Testis (tissue), 2 donors: ENCODE measurements at regions not wholly inside any gene's neighbourhood (a gene's known extent, or its start where the extent isn't known, plus 50 kb on each side); places are given as distances from the start of the nearest gene placed in this dataset.
A peak's percentile ranks its signal among the peaks of the same experiment; 100 is the strongest.

ENCODE experiments used
- DNase-seq: peaks from one replicate; pipeline ENCODE4 v3.0.0-alpha.2; 2019
- H3K27ac ChIP-seq, 2 donors: fragments of 200-600 bp; sonication (generic); one replicate each; pipeline ENCODE4 v1.5.1; 2019
- H3K27me3 ChIP-seq: fragments of 200-600 bp; sonication (generic); one replicate; pipeline ENCODE4 v1.5.1; 2019
- H3K36me3 ChIP-seq: fragments of 200-600 bp; sonication (generic); one replicate; pipeline ENCODE4 v1.5.1; 2017; ENCODE audit warnings: low read depth; ENCODE audit errors: missing control alignments
- H3K4me1 ChIP-seq: fragments of 200-600 bp; sonication (generic); one replicate; pipeline ENCODE4 v1.5.1; 2019
- H3K4me3 ChIP-seq, 2 donors: fragments of 200-600 bp; sonication (generic); one replicate each; pipeline ENCODE4 v1.5.1; 2017 to 2019
- H3K9me3 ChIP-seq: fragments of 200-600 bp; sonication (generic); one replicate; pipeline ENCODE4 v1.5.1; 2017
- CTCF ChIP-seq, 3 experiments: fragments of 450-650 bp in 2 of 3; fragments of 200-600 bp in 1 of 3; sonication (generic) in 1 of 3; IDR thresholded peaks; one replicate each; pipeline ENCODE4 v1.5.1; 2016 to 2019; ENCODE audit warnings: antibody characterized with exemption in 3 of 3, mild to moderate bottlenecking in 2 of 3, moderate library complexity in 1 of 3
- POLR2A ChIP-seq: fragments of 450-650 bp; IDR thresholded peaks from one replicate; pipeline ENCODE4 v1.6.1; 2017; ENCODE audit warnings: antibody characterized with exemption, mild to moderate bottlenecking, moderate library complexity
- WGBS, 2 donors: methylation state at CpG; one replicate each; pipeline ENCODE4 v1.1.5; 2018; 5-methylcytosine and 5-hydroxymethylcytosine counted together
- intact Hi-C: fragments of 100-400 bp; cut with DNase I; formaldehyde crosslinking; loops from one replicate; pipeline ENCODE4 v1.15.1; 2023; ENCODE audit warnings: low total_unique reads

GRCh38 chrX:38930474-38930873, 129.2 kb downstream of the MID1IP1 start:
- TF ChIP-seq POLR2A, result no peak
- TF ChIP-seq CTCF (IDR thresholded peaks at IDR 0.05), result no peak
- no peak overlapping the region for H3K27ac ChIP-seq

GRCh38 chrX:38935561-38935960, 134.3 kb downstream of the MID1IP1 start:
- Histone ChIP-seq H3K27me3 (no peaks in the 10 kb centered on the region), H3K27ac (no peak overlapping the region), H3K36me3 (no peaks in the 10 kb centered on the region), H3K4me1 (no peaks in the 10 kb centered on the region), H3K9me3 (no peaks in the 10 kb centered on the region), H3K4me3 (no peak overlapping the region)
- intact Hi-C loops, result no loop called here
- TF ChIP-seq POLR2A, result no peak
- no peak for TF ChIP-seq CTCF (IDR thresholded peaks at IDR 0.05)
- DNase-seq, result no peak
- 85 to 95% methylated on average over 2 to 4 of the region's 4 CpGs for WGBS, 2 donors

More at GRCh38 chrX:38930474-38930873, 129.2 kb downstream of the MID1IP1 start:
- Histone ChIP-seq H3K4me1 (no peaks in the 10 kb centered on the region), H3K27me3 (no peaks in the 10 kb centered on the region), H3K4me3 (no peak overlapping the region), H3K36me3 (no peaks in the 10 kb centered on the region), H3K9me3 (no peaks in the 10 kb centered on the region)
- intact Hi-C loops, result no loop called here
- 44 to 73% methylated on average over 2 of the region's 2 CpGs for WGBS, 2 donors
- no peak for DNase-seq

- DNase-seq, result peak; percentile 16
- no peaks in the 10 kb centered on the region for H3K36me3 ChIP-seq
- no peaks in the 10 kb centered on the region for H3K4me1 ChIP-seq
- intact Hi-C loops, result no loop called here
- H3K27ac ChIP-seq, result no peak overlapping the region
- no peaks in the 10 kb centered on the region for H3K9me3 ChIP-seq
- H3K27me3 ChIP-seq, result no peaks in the 10 kb centered on the region
- H3K4me3 ChIP-seq, result no peak overlapping the region
- TF ChIP-seq POLR2A (no peak), CTCF (IDR thresholded peaks at IDR 0.05) (no peak)
Observed at GRCh38 chrX:38937400-38937799, 136.1 kb downstream of the MID1IP1 start.

DNA sequence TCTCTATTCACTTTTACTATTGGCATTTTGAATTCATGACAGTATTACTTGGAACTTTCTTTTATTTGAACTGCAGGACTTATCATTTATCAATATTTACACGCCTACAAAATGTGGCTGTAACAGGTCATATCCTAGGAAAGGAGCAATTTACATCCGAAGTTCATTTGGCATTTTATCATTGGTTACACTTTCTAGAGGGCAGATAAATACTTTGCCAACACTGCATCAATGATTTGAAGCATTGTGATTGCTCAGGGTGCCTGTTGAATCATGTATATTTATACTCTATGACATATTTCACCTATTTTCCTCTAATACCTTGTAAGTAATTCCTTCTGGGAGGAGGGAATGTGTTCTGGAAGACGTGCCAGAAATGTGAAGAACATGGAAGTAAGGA, 136.7 kb downstream of the MID1IP1 start:
- Histone ChIP-seq H3K4me1 (no peaks in the 10 kb centered on the region), H3K27me3 (no peaks in the 10 kb centered on the region), H3K27ac (no peak overlapping the region), H3K4me3 (no peak overlapping the region), H3K36me3 (no peaks in the 10 kb centered on the region), H3K9me3 (no peaks in the 10 kb centered on the region)
- TF ChIP-seq POLR2A, result no peak
- TF ChIP-seq CTCF (IDR thresholded peaks at IDR 0.05), result no peak
- DNase-seq, result no peak
- intact Hi-C loops, result no loop called here
- 63 to 75% methylated on average over 3 of the region's 3 CpGs for WGBS, 2 donors

GRCh38 chrX:38939067-38939466, 137.8 kb downstream of the MID1IP1 start:
- no peak overlapping the region for H3K4me3 ChIP-seq
- H3K4me1 ChIP-seq, result no peaks in the 10 kb centered on the region
- 47 to 57% methylated on average over 1 of the region's 1 CpG for WGBS, 2 donors
- H3K36me3 ChIP-seq, result no peaks in the 10 kb centered on the region
- no peak overlapping the region for H3K27ac ChIP-seq
- no peaks in the 10 kb centered on the region for H3K27me3 ChIP-seq
- no peak for DNase-seq
- no peaks in the 10 kb centered on the region for H3K9me3 ChIP-seq
- intact Hi-C loops, result no loop called here
- TF ChIP-seq CTCF (IDR thresholded peaks at IDR 0.05), result no peak
- TF ChIP-seq POLR2A, result no peak
